M059J (cell line): ENCODE measurements at regions not wholly inside any gene's neighbourhood (a gene's known extent, or its start where the extent isn't known, plus 50 kb on each side); places are given as distances from the start of the nearest gene placed in this dataset.
A peak's percentile ranks its signal among the peaks of the same experiment; 100 is the strongest.
"Not testable (repeated sequence)": the region's sequence is repeated elsewhere in the genome, so short reads cannot be mapped to it uniquely, and the experiment has no call there.

Source experiments
- DNase-seq: peaks from one replicate; pipeline ENCODE4 v3.0.0-alpha.2; 2012; ENCODE audit warnings: low read depth

DNA sequence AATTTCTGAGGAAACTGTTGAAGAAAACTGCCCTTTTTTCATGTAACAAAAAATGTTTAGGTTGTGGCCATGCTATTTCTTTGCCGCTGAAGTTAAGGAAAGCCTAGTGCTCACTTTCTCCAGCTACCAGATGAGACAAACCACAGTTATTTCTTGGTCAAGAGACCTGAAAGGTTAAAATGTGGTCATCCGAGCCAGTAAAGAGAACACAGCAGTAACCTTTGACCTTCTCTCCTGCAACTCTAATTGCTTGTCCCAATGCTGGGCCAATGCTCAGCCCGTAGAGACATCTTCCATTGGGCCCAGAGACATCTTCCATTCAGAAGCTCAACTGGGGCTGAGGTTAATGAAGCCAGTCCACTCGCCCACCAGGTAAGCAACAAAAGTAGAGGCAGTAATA, 109.8 kb upstream of the CPSF6 start:
- DNase-seq, result peak; percentile 13

DNA sequence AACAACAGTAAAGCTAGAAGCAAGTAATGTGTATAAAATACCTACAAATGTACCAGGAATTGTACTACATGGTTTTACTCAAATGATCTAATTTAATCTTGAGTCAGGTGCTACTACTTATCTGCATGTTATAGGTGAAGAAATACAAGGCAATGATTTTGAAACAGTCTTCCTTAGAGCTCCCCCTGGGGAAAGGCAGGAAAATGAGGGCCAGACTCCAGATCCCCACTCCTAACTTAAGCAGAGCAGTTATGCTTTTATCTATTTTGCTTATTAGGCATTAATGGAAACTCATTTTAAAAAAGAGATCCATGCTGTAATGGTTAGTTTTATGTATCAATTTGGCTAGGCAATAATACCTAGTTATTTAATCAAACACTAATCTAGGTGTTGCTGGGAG, 109.3 kb upstream of the CPSF6 start:
- DNase-seq, result no peak

DNA sequence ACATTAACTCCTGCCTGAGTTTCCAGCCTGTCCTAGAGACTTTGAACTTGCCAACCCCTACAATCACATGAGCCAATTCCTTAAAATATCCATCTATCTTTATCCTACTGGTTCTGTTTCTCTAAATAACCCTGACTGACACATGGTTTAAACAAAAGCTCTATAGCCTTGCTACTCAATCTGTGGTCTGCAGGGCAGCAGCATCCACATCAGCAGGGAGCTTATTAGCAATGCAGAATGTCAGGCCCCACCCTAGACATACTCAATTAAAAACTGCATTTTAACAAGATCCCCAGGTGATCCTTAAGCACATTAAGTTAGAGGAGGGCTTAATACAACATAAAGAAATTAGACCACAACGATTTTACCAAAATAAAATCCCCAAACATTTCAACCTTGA, 108.3 kb upstream of the CPSF6 start:
- no peak for DNase-seq

DNA sequence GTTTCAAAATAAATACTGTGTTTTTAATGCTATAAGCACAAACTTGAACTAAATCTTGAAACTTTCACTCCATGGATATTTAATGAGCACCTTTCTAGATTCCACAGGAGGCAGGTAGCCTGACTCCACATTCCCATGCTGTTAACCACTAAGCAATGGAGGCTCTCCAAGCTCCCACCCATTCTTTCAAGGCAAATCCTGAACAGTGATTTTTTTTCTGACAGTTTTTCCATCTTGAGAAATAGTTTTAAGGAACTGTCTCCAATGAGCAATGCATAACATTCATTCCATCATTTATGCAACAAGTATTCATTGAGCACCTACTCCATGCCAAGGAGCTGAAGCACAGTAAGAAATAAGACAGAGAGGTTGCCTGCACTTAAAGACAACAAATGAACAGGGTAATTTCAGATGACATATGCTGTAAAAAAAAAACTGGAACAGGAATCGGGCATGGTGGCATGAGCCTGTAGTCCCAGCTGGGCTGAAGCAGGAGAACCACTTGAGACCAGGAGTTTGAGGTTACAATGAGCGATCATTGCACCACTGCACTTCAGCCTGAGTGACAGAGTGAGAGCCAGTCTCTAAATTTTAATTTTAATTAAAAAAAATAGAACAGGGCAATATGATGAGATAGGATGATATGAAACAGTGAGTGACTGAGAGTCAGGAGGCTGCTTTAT, 102.3 kb upstream of the CPSF6 start:
- DNase-seq, result no peak

DNA sequence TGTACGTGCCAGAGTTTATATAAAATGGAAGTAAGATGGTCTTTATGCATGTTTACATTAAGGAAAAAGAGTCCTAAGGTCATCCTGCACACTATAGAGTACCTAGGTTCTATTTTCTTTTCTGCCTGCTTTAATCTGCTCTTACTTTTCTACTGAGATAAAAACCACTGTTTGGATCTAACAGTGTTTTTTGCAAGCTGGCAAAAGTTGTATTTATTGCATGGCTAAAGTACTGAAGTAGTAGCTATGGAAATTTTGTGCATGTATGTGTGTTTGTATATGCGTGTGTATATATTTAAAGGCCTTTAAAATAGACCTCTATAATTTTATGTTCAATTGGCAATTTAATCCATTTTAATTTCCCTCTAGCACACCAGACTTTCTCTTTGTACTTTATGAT, 98.3 kb upstream of the CPSF6 start:
- no peak for DNase-seq

DNA sequence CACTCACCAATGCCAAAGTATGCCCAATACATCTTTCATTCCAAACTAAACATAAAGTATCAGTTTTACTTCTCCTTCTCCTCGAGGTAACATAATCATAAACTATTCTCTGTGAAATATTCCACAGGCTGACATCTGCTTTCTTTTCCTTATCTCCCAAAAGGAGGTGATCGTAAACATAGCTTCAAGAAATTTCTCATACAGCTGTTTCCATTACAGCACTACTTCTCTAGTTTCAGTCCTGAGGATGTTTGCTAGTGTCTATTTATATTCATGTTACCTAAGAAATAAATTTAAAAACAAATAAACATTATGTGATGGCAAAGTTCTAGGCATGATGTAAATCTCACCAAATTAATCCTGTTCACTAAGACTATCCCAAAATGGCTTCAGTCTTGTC, 90.1 kb upstream of the CPSF6 start:
- no peak for DNase-seq

DNA sequence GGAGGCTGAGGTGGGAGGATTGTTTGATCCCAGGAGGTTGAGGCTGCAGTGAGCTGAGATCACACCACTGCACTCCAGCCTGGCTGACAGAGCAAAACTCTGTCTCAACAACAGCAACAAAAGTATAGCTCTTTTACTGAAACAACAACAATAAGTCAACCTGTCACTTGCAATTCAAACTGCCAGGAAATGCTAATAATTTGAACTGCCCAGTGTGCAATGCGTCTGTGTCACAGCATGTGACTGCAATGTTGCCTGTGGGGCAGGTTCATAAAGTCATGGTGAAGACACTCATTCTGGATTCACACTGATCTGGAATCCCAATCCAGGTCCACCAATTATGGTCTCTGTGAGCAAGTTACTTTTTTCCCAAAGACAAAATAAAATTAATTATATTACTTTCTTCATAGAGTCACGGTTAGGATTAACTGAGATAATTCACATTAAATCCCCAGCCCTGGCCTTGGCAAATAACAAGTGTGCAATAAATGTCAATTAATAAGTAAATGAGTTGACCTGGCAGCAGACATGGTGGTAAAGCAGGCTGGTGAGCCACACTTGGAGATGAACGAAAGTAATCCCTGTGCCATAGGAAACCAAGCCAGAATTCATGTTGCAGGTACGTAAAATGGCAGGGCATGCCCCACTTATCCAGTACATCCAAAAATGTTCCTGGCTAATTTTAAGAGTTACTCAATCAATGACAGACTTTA, 89.1 kb upstream of the CPSF6 start:
- no peak for DNase-seq

DNA sequence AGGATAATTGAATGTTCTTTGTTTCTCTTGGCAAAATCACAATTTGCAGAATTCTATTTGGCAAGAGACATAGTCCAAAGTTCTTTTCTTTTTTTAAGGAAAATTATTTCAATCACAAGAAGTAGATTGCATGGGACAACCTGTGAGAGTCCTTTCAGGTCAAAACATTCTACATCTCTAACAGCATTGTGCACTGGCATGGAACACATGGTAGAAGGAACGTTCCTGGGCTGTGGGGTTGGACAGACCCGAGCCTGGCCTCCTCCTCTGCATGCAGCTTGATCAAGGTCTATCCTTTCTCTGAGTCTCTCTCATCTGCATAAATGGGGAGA, 88.6 kb upstream of the CPSF6 start:
- DNase-seq, result no peak

DNA sequence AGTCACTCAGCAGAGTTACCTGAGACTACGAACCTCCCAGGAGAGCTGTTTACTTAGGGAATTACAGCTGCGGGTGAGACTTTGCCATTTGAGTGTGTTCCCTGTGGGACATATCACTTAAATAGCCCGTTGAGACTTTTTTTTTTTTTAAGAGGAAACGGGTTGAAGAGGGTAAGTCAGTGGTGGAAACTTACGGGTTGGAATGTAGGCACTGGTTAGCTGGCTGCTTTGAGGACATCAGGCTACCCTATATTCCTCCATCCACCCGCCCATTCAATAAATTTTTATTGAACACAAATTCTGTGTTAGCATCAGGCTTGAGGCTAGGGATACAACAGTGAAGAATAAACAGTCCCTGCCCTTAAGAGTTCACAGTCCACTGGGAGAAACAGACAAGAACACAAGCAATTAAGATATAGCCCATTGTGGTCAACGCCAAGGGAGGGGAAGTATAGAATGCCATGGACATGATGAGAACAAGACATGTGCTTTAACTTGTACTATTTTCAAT, 88.1 kb upstream of the CPSF6 start:
- no peak for DNase-seq

DNA sequence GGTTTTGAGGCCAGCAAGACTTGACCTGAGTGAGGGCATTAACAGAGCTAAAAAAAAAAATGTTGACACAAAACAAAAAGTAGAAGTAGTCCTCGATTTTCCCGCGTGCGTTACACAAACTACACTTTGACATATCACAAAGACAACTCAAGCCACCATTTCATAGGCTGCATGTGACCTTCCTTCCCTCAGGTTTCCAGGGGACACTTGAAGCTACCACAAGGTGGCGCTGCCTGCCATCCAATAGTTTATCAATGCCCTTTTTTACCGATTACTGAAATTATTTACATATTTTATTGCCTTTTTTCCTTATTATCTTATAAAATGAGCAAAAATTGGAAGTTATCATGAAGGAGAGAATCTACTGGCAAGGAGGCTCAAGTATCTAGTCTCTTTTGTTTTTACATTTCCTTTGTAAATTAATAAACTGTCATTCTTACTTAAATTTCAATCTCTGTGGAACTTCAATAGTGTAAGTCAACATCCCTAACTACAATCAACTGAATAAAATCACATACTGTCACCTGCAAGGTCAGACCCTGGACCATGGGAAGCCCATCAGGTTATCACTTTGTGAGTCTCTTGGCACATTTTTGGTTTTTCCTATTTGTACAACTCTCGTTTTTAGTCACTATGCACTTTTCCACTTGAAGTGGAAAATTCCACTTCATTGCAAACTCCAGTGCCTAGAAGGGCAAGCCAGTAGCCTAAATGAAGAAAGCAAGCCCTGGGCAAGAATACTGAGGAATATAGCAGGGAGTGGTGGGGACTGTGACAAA, 84.6 kb upstream of the CPSF6 start:
- peak; percentile 49 for DNase-seq

DNA sequence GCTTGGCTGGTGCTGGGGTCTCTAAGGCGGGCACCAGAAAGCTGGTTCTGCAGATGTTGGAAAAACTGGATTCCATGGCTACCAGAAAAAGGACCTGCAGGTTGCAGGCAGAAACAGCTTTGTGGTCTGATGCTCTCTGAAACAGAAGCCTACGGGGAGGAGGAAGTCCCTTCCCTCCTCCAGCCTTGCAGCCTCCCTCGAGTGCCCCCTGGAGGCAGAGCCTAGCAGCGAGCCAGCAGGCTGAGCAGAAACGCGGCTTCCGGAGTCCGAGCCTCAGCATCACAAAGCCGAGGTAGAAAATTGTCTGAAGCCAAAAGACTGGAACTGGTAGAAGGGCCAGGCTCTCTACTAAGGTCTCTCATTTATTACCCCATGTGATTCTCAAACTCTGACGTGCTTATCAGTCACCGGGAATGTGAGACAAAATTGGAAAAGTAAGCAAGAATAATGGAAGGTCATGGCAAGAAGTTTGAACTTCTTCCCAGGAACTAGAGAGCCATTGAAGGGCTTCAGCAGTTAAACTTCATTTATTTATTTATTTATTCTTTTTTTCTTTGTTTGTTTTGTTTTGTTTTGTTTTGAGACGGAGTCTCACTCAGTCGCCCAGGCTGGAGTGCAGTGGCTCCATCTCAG, 82.2 kb upstream of the CPSF6 start:
- DNase-seq, result peak; percentile 80

DNA sequence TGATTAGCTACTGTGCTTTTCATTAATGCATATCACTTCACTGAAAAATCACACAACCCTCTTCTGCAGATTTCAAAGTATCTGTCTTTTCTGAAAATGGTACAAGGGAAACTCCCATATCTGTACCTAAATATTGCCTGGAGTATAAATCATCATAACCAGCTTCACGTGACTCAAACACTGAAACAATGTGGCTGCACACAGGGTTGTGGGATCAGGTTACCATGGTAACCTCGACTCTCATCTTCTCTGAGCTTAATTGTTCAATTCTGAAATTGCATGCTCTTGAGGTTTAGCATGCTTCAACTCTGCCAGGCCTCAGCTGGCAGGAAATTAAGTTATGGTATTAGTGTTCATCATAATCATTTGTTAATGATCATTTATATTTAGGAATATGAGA, 77.5 kb upstream of the CPSF6 start:
- DNase-seq, result peak; percentile 38

DNA sequence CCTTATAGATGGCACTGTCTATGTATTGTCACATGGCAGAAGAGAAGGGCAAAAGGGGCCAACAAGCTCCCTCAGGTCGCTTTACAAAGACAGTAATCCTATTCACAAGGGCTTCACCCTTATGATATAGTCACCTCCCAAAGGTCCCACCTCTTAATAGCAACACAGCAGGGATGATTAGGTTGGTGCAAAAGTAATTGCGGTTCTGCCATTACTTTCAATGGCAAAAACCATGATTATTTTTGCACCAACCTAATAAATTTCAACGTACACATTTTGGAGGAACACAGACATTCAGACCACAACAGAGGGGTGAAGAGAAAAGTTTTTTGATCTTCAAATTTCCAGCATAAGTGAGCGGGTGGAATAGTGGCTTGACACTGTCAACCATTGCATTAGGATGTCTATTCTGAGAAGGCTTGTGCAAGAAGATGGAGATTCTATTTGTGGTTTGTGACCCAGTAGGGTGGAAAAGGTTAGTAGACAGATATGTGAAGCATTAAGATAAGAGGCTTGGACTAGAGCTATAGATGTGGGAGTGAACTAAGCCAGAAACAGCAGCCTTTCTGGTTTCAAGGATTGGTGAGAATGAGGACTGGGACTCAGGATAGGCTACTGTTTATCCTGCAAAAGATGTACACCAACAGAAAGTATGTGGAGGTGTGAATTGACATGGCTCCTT, 75.5 kb upstream of the CPSF6 start:
- DNase-seq, result no peak

DNA sequence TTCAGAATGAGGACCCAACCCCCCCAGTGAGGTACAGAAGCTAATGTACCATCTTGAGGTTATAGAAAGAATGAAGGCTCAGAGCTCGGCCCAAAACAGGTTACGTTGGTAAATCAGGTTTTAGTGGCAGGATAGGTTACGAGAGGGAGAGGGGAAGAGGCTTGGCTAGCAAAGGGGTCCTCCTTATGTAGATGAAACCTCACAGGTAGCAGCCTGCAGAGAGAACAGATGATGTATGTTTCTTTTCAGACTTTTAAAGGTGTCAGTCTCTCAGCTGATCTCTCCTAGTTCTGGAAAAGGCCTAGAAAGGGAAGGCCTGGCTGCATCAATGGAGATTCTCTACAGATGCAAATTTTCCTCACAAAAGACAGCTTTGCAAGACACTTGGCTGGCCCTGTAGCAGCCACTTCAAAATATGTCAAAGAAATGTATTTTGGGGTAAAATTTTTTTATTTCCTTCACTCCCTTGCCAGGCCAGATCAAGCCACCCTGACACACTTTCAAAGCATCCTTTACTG, 71.7 kb upstream of the CPSF6 start:
- DNase-seq, result no peak

DNA sequence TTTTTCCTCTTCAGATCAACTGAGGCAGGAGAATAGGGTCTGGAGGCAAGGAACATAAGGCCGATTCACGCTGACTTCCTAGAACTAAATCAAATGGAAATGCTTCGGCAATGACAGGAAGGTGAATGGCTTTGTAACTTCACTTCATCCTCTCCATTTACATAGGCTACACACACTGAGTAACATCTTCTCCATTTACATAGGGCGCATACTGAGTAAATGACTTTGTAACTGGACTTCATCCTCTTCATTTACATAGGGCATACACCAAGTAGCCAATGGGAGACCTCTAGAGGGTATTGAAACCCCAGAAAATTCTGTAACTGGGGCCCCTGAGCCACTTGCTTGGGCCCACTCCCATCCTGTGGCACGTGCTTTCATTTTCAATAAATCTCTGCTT, 71.0 kb upstream of the CPSF6 start:
- no peak for DNase-seq

DNA sequence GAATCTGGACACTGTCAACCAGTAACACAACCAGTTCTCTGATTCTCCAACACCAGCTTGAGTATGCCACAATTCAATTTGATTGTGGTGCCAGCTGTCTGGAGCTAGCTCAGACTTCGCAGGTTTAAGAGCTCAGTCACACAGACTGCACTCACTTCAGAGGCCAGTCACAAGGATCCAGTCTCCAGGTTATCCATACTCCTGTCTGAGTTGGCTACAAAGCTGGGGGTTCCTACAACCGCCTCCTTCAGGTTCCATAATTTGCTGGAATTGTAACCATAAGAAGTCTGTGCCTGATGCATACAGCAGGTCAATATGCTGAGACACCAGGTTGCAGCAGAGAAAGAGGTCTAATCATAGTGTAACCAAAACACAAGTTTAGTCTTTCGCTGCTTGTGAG, 70.5 kb upstream of the CPSF6 start:
- no peak for DNase-seq

DNA sequence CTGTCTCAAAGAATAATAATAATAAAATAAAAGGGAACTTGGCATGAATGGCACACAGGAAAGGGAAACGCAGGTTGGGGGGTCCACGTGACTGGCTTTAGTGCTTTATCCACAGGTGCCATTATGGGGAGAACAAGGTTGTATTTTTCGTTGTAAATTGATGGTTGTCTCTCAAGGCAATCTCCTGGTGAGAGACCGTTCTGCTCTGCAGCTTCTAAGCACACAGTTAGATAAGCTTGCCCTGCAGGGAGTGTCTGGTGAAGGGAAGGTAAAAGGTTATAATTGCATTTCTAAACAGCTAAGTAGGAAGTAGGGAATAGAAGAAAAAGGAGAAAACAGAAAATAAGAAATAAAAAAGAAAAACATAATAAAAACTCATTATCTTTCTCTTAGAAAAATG, 69.1 kb upstream of the CPSF6 start:
- DNase-seq, result no peak

DNA sequence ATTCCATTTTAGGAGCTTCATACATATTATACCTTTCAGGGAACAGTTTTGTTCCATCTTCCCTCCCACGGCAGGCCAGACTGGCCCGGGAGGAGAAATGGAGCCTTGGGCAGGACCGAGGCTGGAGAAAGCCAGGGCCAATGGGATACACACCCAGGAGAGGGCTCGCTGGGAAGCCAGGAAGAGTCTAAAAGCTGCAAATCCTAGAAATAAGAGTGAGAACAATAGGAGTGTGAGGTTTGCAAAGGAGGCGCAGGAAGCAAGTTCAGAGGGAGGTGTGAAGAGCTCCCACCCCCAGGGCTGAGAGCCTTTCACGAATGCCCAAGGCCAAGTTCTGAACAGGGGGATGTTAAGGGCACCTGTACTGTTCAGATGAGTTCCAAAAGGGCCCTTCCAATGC, 67.5 kb upstream of the CPSF6 start:
- no peak for DNase-seq

DNA sequence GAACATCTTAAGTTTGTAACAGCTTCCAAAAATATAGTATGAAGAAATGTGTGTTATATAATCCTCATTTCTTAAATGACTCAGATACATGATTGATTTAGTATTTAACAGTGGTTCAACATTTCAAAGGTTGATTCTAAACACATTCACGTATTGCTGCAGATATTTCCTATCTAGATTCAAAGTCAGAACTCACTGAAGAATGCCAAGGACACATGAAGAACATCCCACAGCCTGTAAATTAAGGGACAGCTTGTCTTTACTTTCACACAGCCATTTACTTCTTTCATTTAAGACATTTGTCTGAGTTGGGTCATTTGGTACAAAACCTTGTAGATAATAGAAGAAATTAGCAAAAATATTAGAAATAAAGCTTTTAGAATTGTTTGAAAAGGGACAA, 66.9 kb upstream of the CPSF6 start:
- no peak for DNase-seq

DNA sequence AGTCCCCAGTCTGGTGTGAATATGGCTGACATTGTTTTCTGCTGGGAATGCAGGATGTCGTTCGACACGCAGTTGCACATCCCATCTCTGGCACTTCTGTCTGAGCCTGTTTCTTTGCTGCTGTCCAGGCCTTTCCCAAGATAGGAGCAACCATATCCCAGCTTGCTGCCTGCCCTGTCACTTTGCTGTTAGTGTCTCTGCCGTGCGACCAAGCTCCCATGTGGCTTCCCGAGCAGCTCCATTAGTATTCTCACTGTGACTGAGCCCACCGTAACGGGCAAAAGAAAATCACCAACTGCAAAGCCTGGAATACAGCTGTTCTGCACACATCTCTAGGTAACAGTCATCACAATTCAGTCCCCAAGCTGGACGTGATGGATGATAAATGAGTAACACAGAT, 66.0 kb upstream of the CPSF6 start:
- DNase-seq, result no peak

DNA sequence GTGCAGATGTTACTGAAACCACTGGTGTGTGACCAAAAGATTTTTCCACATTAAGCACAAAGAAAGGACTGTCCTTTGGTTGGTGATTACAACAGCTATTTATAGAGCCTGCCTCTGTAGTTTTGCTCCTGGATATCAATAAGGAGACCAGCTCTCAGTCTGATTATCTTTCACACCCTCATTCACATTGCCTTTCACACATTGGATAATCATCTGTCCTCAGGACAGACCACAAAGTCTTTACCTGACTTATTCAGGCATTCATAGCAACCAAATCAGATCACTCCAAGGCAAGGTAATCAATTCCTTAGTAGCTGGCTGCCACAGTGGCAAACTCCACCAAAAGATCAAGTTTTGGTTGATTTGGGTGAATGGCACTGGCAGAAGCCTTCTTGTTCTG, 59.6 kb upstream of the CPSF6 start:
- DNase-seq, result no peak

DNA sequence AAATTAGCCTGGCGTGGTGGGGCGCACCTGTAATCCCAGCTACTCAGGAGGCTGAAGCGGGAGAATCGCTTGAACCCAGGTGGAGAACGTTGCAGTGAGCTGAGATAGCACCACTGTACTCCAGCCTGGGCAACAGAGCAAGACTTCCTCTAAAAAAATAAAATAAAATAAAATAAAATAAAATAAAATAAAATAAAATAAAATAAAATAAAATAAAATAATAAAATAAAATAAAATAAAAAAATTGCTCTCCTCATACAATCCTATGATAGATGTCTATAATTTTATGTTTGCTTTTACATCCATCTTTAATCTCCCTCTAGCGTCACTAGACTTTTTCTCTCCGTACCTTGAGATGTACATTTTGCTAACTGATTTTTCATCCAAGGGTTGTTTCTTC, 51.8 kb upstream of the CPSF6 start:
- DNase-seq, result not testable (repeated sequence)
